ENCODE measurements at regions not wholly inside any gene's neighbourhood (a gene's known extent, or its start where the extent isn't known, plus 50 kb on each side); places are given as distances from the start of the nearest gene placed in this dataset.

- no peak overlapping the region for H3K4me3 ChIP-seq (ENCODE audit: low read depth, low read length)
- TF ChIP-seq, protein P1, sequence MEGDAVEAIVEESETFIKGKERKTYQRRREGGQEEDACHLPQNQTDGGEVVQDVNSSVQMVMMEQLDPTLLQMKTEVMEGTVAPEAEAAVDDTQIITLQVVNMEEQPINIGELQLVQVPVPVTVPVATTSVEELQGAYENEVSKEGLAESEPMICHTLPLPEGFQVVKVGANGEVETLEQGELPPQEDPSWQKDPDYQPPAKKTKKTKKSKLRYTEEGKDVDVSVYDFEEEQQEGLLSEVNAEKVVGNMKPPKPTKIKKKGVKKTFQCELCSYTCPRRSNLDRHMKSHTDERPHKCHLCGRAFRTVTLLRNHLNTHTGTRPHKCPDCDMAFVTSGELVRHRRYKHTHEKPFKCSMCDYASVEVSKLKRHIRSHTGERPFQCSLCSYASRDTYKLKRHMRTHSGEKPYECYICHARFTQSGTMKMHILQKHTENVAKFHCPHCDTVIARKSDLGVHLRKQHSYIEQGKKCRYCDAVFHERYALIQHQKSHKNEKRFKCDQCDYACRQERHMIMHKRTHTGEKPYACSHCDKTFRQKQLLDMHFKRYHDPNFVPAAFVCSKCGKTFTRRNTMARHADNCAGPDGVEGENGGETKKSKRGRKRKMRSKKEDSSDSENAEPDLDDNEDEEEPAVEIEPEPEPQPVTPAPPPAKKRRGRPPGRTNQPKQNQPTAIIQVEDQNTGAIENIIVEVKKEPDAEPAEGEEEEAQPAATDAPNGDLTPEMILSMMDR (IDR thresholded peaks at IDR 0.05; ENCODE audit: insufficient read depth, low read length), result no peak
- DNase-seq (ENCODE audit: low read depth), result no peak
These were observed 457.6 kb downstream of the TMEM182 start for GRCh38 chr2:103219398-103219797.

GRCh38 chr2:103222969-103223368 lies 461.1 kb downstream of the TMEM182 start:
- TF ChIP-seq, protein P1 (IDR thresholded peaks at IDR 0.05; ENCODE audit: insufficient read depth, low read length), result no peak
- no peak for DNase-seq (ENCODE audit: low read depth)
- no peak overlapping the region for H3K4me3 ChIP-seq (ENCODE audit: low read depth, low read length)

DNA sequence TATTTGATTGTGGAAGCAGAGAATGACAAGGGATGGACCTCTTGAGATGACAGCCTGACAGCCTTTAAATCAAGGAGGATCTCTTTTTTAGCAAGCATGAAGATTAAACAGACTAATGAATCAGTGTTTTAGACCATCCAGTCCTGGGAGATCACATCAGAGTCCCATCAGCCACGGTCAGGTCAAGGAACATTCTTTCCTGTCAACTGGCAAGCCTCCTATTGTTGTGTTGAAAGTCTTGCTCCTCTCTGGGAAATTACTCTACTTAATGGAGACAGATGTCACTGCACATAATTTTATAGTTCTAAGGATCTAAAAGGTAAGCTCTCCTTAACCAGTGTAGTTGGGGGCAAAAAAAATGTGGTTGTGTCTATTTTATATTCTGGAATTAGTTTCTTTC lies 469.0 kb downstream of the TMEM182 start:
- TF ChIP-seq, protein P1 (IDR thresholded peaks at IDR 0.05; ENCODE audit: insufficient read depth, low read length), result no peak
- no peak for DNase-seq (ENCODE audit: low read depth)
- H3K4me3 ChIP-seq (ENCODE audit: low read depth, low read length), result no peak overlapping the region

DNA sequence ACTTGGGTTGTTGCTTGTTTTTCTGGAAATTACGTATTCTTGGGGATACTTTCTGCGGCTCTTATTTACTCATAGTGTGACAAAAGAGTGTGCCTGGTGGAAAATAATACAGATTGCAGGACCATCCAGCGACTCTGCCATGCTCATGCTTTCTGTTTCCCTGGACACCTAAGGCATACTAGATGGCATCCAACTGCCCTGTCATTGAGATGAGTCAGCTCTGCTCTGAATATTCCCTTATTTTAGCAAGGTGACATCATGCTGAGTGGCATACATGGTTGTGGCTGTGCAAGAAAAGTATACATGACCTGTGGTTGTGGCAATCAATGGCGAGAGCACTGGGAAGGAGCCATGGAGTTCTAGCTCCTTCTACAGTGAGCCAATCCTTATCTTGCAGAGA lies 471.0 kb downstream of the TMEM182 start:
- TF ChIP-seq, protein P1 (IDR thresholded peaks at IDR 0.05; ENCODE audit: insufficient read depth, low read length), result no peak
- no peak overlapping the region for H3K4me3 ChIP-seq (ENCODE audit: low read depth, low read length)
- DNase-seq (ENCODE audit: low read depth), result no peak

- no peak for DNase-seq (ENCODE audit: low read depth)
- H3K4me3 ChIP-seq (ENCODE audit: low read depth, low read length), result no peak overlapping the region
- TF ChIP-seq, protein P1 (IDR thresholded peaks at IDR 0.05; ENCODE audit: insufficient read depth, low read length), result no peak
These were observed 471.9 kb downstream of the TMEM182 start for GRCh38 chr2:103233691-103234090.

DNA sequence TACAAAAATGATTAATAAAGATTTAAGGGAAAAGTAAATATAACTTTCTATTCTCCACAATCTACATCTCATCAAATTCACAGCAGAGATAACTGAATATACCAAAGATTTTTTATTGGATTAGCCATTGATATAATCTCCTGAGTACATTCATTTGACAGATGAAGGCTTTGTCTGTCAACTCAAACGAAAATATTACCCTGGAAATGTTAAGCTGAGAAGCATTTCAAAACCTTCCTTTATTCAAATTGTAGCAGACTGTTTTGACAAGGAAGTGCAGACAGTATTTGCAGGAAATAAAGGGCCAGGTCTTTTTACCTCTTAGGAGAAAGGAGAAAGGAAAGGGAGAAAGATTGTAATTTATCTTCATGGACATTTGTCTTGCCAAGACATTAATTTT lies 473.5 kb downstream of the TMEM182 start:
- DNase-seq (ENCODE audit: low read depth), result no peak
- TF ChIP-seq, protein P1 (IDR thresholded peaks at IDR 0.05; ENCODE audit: insufficient read depth, low read length), result no peak
- H3K4me3 ChIP-seq (ENCODE audit: low read depth, low read length), result no peak overlapping the region

- TF ChIP-seq, protein P1 (IDR thresholded peaks at IDR 0.05; ENCODE audit: insufficient read depth, low read length), result no peak
- no peak for DNase-seq (ENCODE audit: low read depth)
- H3K4me3 ChIP-seq (ENCODE audit: low read depth, low read length), result no peak overlapping the region
These were observed 487.6 kb downstream of the TMEM182 start for GRCh38 chr2:103249462-103249861.

Measured in fibroblast of the aortic adventitia (primary cell).